H9 (cell line): ENCODE measurements at regions not wholly inside any gene's neighbourhood (a gene's known extent, or its start where the extent isn't known, plus 50 kb on each side); places are given as distances from the start of the nearest gene placed in this dataset.

Source experiments
- DNase-seq: peaks from one replicate; pipeline ENCODE4 v3.0.0-alpha.2; 2017
- H2AFZ ChIP-seq: one replicate; pipeline ENCODE4 v1.6.1; 2013; ENCODE audit warnings: mild to moderate bottlenecking, low read length, control low read depth, moderate library complexity
- H2AK5ac ChIP-seq: 2 replicates; pipeline ENCODE4 v1.6.1; 2013; ENCODE audit warnings: low read length, control low read depth, mixed read lengths; ENCODE audit not compliant: insufficient read length
- H2BK120ac ChIP-seq: one replicate; pipeline ENCODE4 v1.6.1; 2013; ENCODE audit warnings: low read depth, mild to moderate bottlenecking, low read length, control low read depth, inconsistent platforms; ENCODE audit not compliant: poor library complexity, severe bottlenecking
- H2BK12ac ChIP-seq: 2 replicates; pipeline ENCODE4 v1.6.1; 2013; ENCODE audit warnings: low read length, control low read depth, mixed read lengths, low read depth; ENCODE audit not compliant: insufficient read length
- H2BK15ac ChIP-seq: 2 replicates; pipeline ENCODE4 v1.6.1; 2013; ENCODE audit warnings: low read depth, low read length, control low read depth
- H2BK20ac ChIP-seq: one replicate; pipeline ENCODE4 v1.6.1; 2013; ENCODE audit warnings: low read depth, mild to moderate bottlenecking, low read length, control low read depth, inconsistent platforms; ENCODE audit not compliant: poor library complexity, severe bottlenecking
- H2BK5ac ChIP-seq: 2 replicates; pipeline ENCODE4 v1.6.1; 2013; ENCODE audit warnings: low read length, control low read depth, mixed read lengths; ENCODE audit not compliant: insufficient read length
- H3K14ac ChIP-seq: 2 replicates; pipeline ENCODE4 v1.6.1; 2013; ENCODE audit warnings: low read length, control low read depth; ENCODE audit not compliant: insufficient read depth
- H3K18ac ChIP-seq: 2 replicates; pipeline ENCODE4 v1.6.1; 2013; ENCODE audit warnings: low read depth, mild to moderate bottlenecking, mixed read lengths, low read length, control low read depth; ENCODE audit not compliant: insufficient read length
- H3K23ac ChIP-seq: 2 replicates; pipeline ENCODE4 v1.6.1; 2013; ENCODE audit warnings: low read length, control low read depth, mixed read lengths, low read depth; ENCODE audit not compliant: insufficient read length
- H3K23me2 ChIP-seq: 2 replicates; pipeline ENCODE4 v1.6.1; 2013; ENCODE audit warnings: low read depth, mild to moderate bottlenecking, mixed read lengths, low read length, control low read depth; ENCODE audit not compliant: insufficient read length, poor library complexity, severe bottlenecking
- H3K27ac ChIP-seq: 2 replicates; pipeline ENCODE4 v1.5.1; 2013; ENCODE audit warnings: low read length, control low read depth, mixed read lengths, low read depth; ENCODE audit not compliant: insufficient read length
- H3K27me3 ChIP-seq: 2 replicates; pipeline ENCODE4 v1.6.1; 2013; ENCODE audit warnings: low read length, control low read depth, inconsistent platforms; ENCODE audit not compliant: insufficient read depth
- H3K4ac ChIP-seq: 2 replicates; pipeline ENCODE4 v1.6.1; 2013; ENCODE audit warnings: low read depth, mild to moderate bottlenecking, control low read depth, inconsistent platforms, low read length, moderate library complexity
- H3K4me1 ChIP-seq: 2 replicates; pipeline ENCODE4 v1.6.1; 2013; ENCODE audit warnings: low read length, control low read depth, inconsistent platforms; ENCODE audit not compliant: insufficient read depth
- H3K4me2 ChIP-seq: 2 replicates; pipeline ENCODE4 v1.6.1; 2013; ENCODE audit warnings: low read length, control low read depth, mixed read lengths; ENCODE audit not compliant: insufficient read length, insufficient read depth
- H3K56ac ChIP-seq: 2 replicates; pipeline ENCODE4 v1.6.1; 2013; ENCODE audit warnings: low read depth, mild to moderate bottlenecking, mixed read lengths, low read length, control low read depth; ENCODE audit not compliant: insufficient read length
- H3K79me1 ChIP-seq: 2 replicates; pipeline ENCODE4 v1.6.1; 2013; ENCODE audit warnings: low read depth, mild to moderate bottlenecking, moderate library complexity, low read length, control low read depth, inconsistent platforms; ENCODE audit not compliant: insufficient read depth, poor library complexity, severe bottlenecking
- H3K79me2 ChIP-seq: 2 replicates; pipeline ENCODE4 v1.6.1; 2013; ENCODE audit warnings: low read length, control low read depth, inconsistent platforms; ENCODE audit not compliant: insufficient read depth
- H3K9ac ChIP-seq: 2 replicates; pipeline ENCODE4 v1.6.1; 2013; ENCODE audit warnings: low read length, control low read depth, mixed read lengths; ENCODE audit not compliant: insufficient read length; ENCODE audit errors: extremely low read depth
- H3K9me3 ChIP-seq: one replicate; pipeline ENCODE4 v1.6.1; 2013; ENCODE audit warnings: low read depth, low read length, inconsistent platforms; ENCODE audit not compliant: control insufficient read depth
- H3T11ph ChIP-seq: one replicate; pipeline ENCODE4 v1.6.1; 2013; ENCODE audit warnings: mild to moderate bottlenecking, low read length, control low read depth, inconsistent platforms
- H4K20me1 ChIP-seq: one replicate; pipeline ENCODE4 v1.6.1; 2013; ENCODE audit not compliant: control insufficient read depth, insufficient read length, insufficient read depth
- H4K5ac ChIP-seq: 2 replicates; pipeline ENCODE4 v1.6.1; 2013; ENCODE audit warnings: low read depth, mild to moderate bottlenecking, mixed read lengths, low read length, control low read depth; ENCODE audit not compliant: insufficient read length
- H4K8ac ChIP-seq: replicated peaks from 2 replicates; pipeline ENCODE4 v1.6.1; 2013; ENCODE audit warnings: low read length, control low read depth, mixed read lengths, low read depth; ENCODE audit not compliant: insufficient read length
- H4K91ac ChIP-seq: 2 replicates; pipeline ENCODE4 v1.6.1; 2013; ENCODE audit warnings: low read depth, mild to moderate bottlenecking, moderate library complexity, mixed read lengths, low read length, control low read depth; ENCODE audit not compliant: insufficient read length
- H3K27ac Mint-ChIP-seq, 3 experiments: 2 replicates in 2 of 3; 3 replicates in 1 of 3; pipeline ENCODE4 v1.8.0; 2020 to 2021; ENCODE audit warnings: mixed read lengths in 3 of 3, mild to moderate bottlenecking in 1 of 3, moderate library complexity in 1 of 3
- H3K27me3 Mint-ChIP-seq: 2 replicates; pipeline ENCODE4 v1.8.0; 2021; ENCODE audit warnings: low read depth, mild to moderate bottlenecking, moderate library complexity, mixed read lengths
- H3K36me3 Mint-ChIP-seq, 3 experiments: 2 replicates in 2 of 3; 3 replicates in 1 of 3; pipeline ENCODE4 v1.8.0; 2020 to 2021; ENCODE audit warnings: low read depth in 3 of 3, mixed read lengths in 3 of 3; ENCODE audit not compliant: insufficient read depth in 1 of 3
- H3K4me1 Mint-ChIP-seq, 2 experiments: 2 replicates each; pipeline ENCODE4 v1.8.0; 2020; ENCODE audit warnings: mixed read lengths in 2 of 2
- H3K4me3 Mint-ChIP-seq, 2 experiments: 2 replicates in 1 of 2; 3 replicates in 1 of 2; pipeline ENCODE4 v1.8.0; 2020 to 2021; ENCODE audit warnings: mild to moderate bottlenecking in 2 of 2, mixed read lengths in 2 of 2, moderate library complexity in 1 of 2
- H3K9me3 Mint-ChIP-seq, 2 experiments: 2 replicates in 1 of 2; 3 replicates in 1 of 2; pipeline ENCODE4 v1.8.0; 2020; ENCODE audit warnings: mild to moderate bottlenecking in 2 of 2, mixed read lengths in 2 of 2, moderate library complexity in 1 of 2
- WGBS: extraction: QIAGEN DNeasy Blood & Tissue Kit; methylation state at CpG from one replicate; pipeline ENCODE4 v1.1.7; 2013; ENCODE audit warnings: missing lambda C conversion rate, low lambda C conversion rate, mixed read lengths; ENCODE audit not compliant: insufficient read length; ENCODE audit errors: extremely low coverage; 5-methylcytosine and 5-hydroxymethylcytosine counted together
- TF ChIP-seq, protein P1 (sequence below): fragments of 200-600 bp; sonication (generic); conservative IDR thresholded peaks from 3 replicates; pipeline ENCODE4 v1.8.0; 2021; ENCODE audit warnings: antibody characterized with exemption, mild to moderate bottlenecking

DNA sequence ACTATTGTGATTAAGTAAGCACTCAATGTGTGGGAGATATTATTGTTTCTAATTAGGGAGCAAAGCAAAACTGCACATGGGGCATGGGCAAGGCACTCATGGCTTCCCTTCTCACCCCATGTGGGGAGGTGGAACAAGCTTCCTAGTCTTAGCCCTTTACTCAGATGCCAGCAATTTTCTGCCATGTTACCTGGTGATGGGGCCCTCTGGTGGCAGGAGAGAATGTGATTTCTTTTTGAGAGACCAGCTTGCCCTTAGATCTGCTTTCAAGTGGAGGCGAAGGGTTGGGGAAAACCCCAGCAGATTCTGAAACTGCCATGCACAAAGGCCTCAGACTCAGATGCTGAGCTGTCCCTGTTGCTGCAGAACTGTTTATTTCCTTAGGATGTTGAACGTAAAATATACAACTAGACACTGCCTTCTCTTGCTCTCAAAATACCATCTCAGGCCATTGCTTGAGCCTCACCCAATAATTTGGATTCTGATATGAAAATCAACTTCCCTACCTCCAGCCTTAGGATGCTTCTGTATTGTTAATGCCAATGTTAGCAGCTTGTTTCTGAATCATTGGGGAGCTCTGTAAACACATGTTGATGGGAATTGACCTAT lies 130.2 kb upstream of the TPRG1 start:
- no peak overlapping the region for H3K9ac ChIP-seq
- H3K36me3 Mint-ChIP-seq = no peaks in the 10 kb centered on the region
- H3K9me3 ChIP-seq = no peaks in the 10 kb centered on the region
- no peak overlapping the region for H2AFZ ChIP-seq
- TF ChIP-seq, protein P1, sequence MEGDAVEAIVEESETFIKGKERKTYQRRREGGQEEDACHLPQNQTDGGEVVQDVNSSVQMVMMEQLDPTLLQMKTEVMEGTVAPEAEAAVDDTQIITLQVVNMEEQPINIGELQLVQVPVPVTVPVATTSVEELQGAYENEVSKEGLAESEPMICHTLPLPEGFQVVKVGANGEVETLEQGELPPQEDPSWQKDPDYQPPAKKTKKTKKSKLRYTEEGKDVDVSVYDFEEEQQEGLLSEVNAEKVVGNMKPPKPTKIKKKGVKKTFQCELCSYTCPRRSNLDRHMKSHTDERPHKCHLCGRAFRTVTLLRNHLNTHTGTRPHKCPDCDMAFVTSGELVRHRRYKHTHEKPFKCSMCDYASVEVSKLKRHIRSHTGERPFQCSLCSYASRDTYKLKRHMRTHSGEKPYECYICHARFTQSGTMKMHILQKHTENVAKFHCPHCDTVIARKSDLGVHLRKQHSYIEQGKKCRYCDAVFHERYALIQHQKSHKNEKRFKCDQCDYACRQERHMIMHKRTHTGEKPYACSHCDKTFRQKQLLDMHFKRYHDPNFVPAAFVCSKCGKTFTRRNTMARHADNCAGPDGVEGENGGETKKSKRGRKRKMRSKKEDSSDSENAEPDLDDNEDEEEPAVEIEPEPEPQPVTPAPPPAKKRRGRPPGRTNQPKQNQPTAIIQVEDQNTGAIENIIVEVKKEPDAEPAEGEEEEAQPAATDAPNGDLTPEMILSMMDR = peak; percentile 76
- no peak overlapping the region for H2BK5ac ChIP-seq
- H3K4ac ChIP-seq = no peak overlapping the region
- H4K5ac ChIP-seq = no peak overlapping the region
- H3K56ac ChIP-seq = no peak overlapping the region
- no peak overlapping the region for H3K4me3 Mint-ChIP-seq
- H3K27me3 ChIP-seq = no peaks in the 10 kb centered on the region
- no peak overlapping the region for H3K27ac ChIP-seq
- H3T11ph ChIP-seq = no peak overlapping the region
- no peak overlapping the region for H2BK12ac ChIP-seq
- H2BK120ac ChIP-seq = no peak overlapping the region
- H4K8ac ChIP-seq = no peak overlapping the region
- no CpG with 5 or more reads among the region's 2 CpGs for whole genome bisulfite sequencing
- H4K20me1 ChIP-seq = no peaks in the 10 kb centered on the region
- H3K23ac ChIP-seq = no peak overlapping the region
- peak; percentile 76 for DNase-seq
- H3K4me1 Mint-ChIP-seq = peaks cover 3 to 5% of the 10 kb centered on the region in 2 experiments; a peak in 1 of 4 replicates
- H3K23me2 ChIP-seq = no peaks in the 10 kb centered on the region
- no peak overlapping the region for H4K91ac ChIP-seq
- H2BK15ac ChIP-seq = no peak overlapping the region
- no peaks in the 10 kb centered on the region for H3K27me3 Mint-ChIP-seq
- H3K27ac Mint-ChIP-seq = no peak overlapping the region; a peak in 1 of 7 replicates
- H2AK5ac ChIP-seq = no peak overlapping the region
- H3K79me2 ChIP-seq = no peaks in the 10 kb centered on the region
- no peak overlapping the region for H3K14ac ChIP-seq
- H3K18ac ChIP-seq = no peak overlapping the region
- H3K4me1 ChIP-seq = no peaks in the 10 kb centered on the region
- no peaks in the 10 kb centered on the region for H3K79me1 ChIP-seq
- H3K4me2 ChIP-seq = no peak overlapping the region
- H3K9me3 Mint-ChIP-seq = no peaks in the 10 kb centered on the region
- no peak overlapping the region for H2BK20ac ChIP-seq
